Spleen (tissue), 7 donors: ENCODE measurements at regions not wholly inside any gene's neighbourhood (a gene's known extent, or its start where the extent isn't known, plus 50 kb on each side); places are given as distances from the start of the nearest gene placed in this dataset.

Experiments
- POLR2AphosphoS5 ChIP-seq, 3 donors: sonication (generic); formaldehyde crosslinking; IDR thresholded peaks; one replicate each; pipeline ENCODE4 v1.5.1; 2017; ENCODE audit warnings: antibody characterized with exemption in 3 of 3
- TF ChIP-seq, protein P1 (sequence below), 11 experiments: fragments of 200-600 bp in 7 of 11; fragments of 450-650 bp in 4 of 11; sonication (generic) in 4 of 11; IDR thresholded peaks in 8 of 11; conservative IDR thresholded peaks in 3 of 11; 1 replicate in 7 of 11; 2 replicates in 4 of 11; pipeline versions ENCODE4 v1.4.0 to v1.8.0; 2016 to 2021; ENCODE audit warnings: antibody characterized with exemption in 11 of 11, inconsistent platforms in 4 of 11, mild to moderate bottlenecking in 1 of 11
- donor health status: DM: no; HTN: no; CAD: no; lungs with moderate emphysema.
- donor health status: DM: no; HTN: no; CAD: no.
- donor health status: DM: no; HTN: no; CAD: no.

DNA sequence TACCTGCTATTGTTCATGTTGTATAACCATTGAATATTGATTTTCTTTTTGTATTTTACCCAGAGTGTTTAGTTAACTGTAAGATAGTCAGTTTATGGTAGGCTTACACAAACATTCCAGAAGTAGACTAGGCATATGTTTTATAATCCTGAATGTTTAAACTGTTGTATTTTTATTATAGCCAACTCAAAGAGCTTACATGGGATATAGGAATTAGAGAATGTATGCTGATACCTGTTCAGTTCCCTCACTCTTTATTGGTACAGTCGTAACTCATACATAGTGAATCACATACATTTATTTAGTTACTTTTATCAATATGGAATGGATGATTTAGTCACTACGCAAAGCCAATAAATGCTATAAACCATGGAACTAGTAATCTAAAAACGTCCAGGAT is 657.9 kb downstream of the SLITRK5 start:
- TF ChIP-seq, protein P1, sequence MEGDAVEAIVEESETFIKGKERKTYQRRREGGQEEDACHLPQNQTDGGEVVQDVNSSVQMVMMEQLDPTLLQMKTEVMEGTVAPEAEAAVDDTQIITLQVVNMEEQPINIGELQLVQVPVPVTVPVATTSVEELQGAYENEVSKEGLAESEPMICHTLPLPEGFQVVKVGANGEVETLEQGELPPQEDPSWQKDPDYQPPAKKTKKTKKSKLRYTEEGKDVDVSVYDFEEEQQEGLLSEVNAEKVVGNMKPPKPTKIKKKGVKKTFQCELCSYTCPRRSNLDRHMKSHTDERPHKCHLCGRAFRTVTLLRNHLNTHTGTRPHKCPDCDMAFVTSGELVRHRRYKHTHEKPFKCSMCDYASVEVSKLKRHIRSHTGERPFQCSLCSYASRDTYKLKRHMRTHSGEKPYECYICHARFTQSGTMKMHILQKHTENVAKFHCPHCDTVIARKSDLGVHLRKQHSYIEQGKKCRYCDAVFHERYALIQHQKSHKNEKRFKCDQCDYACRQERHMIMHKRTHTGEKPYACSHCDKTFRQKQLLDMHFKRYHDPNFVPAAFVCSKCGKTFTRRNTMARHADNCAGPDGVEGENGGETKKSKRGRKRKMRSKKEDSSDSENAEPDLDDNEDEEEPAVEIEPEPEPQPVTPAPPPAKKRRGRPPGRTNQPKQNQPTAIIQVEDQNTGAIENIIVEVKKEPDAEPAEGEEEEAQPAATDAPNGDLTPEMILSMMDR (IDR thresholded peaks at IDR 0.05 in 8 of 11, conservative IDR thresholded peaks at IDR 0.05 in 3 of 11) = no peak
- no peak for TF ChIP-seq POLR2AphosphoS5 (IDR thresholded peaks at IDR 0.05)
